Umbilical cord (tissue), 1 donor: ENCODE measurements at regions not wholly inside any gene's neighbourhood (a gene's known extent, or its start where the extent isn't known, plus 50 kb on each side); places are given as distances from the start of the nearest gene placed in this dataset.

ENCODE experiments used
- DNase-seq: peaks from one replicate; pipeline ENCODE4 v3.0.0-alpha.2; 2015; ENCODE audit warnings: low spot score

DNA sequence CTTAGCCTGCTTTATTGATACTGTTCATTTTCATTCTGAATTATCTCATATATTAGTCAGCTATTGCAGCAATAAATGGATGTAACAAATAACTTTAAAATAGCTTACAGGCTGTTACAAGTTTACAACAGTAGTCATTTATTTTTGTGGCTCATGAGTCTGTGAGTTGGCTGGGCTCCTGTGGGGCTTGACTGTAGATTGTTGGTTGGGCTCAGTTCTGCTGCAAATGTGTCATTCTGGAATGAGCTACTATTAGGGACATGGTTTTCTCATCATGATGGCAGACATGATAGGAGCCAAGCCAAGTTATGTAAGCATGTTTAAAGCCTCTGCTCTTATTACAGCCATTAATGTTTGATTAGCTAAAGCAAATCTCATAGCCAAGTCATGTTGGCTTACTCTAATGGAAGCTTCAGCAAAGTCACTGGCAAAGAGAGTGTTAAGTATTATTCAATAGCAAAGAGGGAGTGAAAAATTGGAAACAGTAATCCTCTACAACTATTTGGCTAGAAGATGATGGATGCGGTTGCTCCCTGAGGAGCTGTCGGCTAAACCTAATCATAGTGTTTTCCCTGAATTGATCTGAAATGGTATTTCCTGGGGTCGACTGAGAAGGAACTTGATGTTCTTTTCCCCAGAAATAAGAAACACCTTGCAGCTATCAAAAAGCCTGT lies 391.3 kb downstream of the TDRD3 start:
- DNase-seq, result no peak

DNA sequence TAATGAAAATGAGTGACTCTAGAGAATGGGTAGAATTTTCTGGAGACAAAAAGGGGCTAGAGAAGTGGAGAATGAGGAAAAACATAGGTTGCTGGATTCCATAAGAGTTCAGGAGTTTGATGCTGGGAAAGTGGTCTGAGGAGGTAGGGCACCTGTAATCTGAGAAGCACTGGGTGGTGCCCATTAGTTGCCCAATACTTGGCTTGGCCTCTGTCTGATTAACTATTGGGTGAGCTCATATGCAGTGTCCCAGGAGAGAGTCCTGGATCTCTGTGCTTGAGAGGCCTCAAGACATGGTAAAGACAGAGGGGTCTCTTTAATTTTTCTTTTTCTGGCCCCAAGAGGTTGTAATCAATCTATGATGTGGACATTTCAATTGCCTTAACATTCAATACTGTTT lies 390.1 kb downstream of the TDRD3 start:
- DNase-seq, result no peak

DNA sequence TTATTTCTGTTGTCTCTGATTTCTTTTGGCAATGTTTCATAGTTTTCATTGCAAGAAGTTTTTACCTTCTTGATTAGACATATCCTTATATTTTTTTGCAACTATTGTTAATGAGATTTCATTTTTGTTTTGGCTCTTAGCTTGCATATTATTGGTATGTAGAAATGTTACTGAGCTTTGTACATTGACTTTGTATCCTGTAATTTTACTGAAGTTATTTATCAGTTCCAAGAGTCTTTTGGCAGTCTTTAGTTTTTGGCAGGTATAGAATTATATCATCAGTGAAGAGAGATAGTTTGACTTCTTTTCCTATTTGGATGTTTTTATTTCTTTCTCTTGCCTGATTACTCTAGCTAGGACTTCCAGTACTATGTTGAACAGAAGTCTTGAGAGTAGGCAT lies 375.7 kb downstream of the TDRD3 start:
- DNase-seq, result no peak

DNA sequence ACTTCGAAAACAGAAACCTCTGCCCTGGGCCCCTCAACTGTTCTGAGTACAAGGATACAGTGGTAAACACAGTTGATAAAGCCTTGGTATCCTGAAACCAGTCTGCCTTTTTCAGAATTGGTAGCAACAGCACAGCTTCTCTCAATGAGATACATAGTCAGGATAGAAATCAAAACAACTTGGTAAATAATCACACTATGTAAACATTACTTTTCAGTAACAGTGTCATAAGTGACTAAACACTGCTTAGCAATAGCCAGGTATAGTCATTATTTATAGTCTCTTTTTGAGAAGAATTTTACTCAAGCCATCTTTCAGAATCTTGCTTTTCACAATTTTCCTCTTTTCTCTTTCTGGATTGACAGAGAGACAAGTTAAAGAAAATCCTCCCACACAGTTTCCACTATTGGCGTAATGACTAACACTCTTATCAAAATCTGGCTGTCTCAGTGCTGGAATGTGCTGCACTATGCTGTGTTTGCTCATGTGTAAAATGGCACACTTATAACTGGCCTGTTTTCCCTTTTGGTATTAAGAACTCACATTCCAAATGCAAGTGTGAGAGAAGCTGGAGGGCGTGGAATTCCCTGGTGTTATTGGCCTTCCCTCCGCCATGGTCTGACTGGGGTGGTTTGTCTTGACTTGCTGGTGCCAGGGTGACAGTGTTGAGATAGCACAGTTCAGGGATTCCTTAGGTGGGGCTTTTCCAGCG lies 368.8 kb downstream of the TDRD3 start:
- peak; percentile 85 for DNase-seq

DNA sequence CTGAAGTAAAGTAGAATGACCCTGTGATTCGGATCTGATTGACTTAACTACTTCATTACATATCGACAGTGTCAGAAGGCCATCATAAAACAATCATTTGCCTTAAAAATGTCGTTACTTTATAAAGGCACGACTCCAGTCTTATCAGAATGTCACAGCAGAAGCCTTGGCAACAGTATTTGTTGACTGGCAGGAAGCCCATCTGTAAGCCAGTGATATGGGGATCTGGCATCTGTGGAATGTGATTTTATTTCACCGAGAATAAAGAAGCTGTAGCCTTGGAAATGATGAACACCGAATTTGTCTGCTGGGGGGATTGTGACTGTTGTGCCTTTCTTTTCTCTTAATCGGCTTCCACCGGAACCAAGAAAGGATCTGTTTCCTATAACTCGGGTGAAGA lies 362.5 kb downstream of the TDRD3 start:
- DNase-seq, result peak; percentile 71

DNA sequence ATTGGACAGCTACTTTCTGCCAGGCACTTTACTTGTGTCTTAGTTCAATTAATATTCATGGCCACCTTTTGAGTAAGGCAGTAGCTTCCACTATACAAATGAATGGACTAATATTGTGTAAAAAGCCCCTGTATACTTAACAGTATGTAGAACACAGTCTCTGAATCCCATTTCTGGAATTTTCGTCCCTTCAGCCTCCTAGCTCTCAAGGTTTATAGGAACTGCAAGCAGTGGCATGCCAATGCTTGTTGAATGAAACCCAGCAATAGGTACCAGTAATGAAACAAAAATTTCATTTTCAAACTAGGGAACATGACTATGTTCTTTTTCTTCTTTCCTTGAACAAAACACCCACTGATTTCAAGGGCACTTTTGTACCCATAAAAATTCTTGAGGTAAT lies 361.6 kb downstream of the TDRD3 start:
- DNase-seq, result no peak

DNA sequence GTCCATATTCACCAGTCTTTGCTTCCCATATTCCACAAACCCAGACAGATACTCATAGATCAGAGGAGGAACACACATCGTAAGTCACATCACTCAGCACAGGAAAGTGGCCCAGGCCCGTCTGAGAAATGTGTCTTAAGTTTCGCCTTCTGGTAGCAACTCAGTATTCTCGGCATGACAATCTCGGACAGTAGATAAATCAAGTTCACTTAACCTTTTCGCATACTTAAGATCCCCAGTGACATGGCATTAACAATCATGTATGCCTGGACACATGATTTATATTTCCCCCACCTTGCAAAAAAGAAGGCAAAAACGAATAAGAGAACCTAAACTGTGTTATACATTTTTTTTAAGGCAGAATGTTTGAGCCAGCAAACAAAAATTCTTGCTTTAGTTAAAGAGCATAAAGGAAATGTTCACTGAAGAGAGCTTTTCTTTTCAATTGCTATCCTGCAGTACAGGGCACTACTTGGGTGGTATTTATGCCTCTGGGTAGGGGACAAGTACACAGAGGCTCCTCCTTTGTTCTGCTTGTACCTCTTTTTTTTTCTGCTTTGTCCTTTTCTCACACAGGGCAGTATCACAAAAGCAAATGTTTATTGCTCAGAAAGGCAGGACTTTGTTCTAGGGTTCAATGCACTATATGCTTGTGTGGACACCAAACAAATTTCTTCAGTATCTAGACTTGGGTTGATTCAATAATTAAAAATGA lies 360.6 kb downstream of the TDRD3 start:
- no peak for DNase-seq

DNA sequence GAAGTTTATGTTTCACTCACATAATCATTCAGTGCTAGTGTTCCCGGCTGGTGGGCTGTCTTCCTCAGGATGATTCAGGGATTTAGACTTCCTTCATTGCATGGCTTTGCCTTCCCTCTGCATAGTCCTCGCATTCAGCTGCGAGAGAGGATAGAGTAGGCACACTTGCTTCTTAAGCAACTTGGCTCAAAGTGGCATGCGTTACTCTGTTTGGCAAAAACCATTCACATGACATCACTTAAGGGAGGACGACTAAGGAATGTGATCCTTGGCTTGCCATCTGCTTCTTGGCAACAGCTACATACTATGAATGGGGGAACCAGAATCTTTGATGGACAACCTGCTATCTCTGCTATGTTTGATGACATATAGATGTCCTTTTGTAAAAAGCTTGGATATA lies 359.3 kb downstream of the TDRD3 start:
- peak; percentile 41 for DNase-seq

DNA sequence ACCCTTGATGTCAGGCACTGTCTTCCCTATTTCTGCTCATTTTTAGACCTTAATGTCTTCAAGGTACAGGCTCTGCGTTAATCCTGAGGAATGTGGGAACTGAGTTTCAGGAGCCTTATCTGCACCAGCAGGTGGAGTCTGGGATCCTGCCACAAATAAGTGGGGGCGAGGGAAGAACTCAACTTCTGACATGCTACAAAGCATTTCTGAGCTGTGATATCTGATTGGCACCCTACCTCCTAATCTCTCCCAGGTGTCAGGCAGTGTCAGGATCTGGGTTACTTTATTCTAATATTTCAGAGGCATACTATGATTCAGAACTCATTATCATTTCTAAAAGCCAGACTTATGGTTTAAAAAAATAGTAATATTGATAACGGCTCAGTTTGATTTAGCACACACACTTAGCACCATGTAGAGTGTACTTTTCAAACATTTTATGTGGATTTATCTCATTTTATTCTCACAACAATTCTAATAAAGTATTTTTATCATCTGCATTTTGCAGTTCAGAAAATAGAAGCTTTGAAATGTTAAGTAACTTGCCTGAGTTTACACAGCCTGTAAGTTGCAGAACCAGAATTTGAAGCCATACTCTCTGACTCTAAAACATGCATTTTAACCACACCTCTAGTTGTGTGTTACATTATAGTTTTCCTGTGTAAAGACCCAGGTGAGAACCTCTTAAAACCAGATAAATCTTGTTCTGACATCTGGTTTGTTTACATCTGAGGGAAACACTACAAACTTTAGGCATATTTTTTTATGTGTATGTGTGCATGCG lies 358.6 kb downstream of the TDRD3 start:
- no peak for DNase-seq

DNA sequence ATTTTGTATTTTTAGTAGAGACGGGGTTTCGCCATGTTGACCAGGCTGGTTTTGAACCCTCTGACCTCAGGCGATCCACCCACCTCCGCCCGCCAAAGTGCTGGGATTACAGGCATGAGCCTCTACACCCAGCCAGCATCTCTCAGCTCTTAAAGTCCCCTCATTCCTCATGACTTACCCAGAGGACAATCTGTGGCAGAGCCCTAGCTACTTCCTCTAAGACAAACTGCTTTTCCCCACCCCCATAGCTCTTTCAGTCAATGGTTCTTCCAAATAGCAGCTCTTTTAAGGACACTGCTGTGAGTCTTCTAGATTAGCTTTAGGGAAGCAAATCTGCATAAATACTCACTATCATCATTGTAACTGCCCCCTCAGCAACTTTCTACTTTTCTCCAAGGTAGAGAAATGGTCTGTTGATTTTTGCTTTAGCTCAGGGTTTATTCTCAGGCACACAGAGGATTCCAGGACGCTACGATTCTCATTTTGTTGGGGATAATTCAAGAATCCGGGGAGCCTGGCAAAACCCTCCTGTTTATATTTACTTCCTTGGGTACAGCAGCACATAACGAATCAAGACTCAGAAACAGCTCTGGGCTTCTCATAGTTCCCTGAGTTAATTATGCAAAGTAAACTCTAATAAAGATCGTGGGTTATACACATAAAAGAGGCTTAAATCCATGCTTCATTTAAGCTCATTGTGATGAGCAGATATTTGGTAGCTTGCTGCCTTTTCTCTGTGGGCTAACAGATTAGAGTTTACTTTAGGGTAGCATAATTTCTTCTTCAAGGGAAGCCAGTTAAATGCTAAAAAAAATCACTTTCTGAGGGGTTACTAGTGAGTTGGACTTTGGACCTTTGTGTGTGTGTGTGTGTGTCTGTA lies 357.4 kb downstream of the TDRD3 start:
- no peak for DNase-seq

DNA sequence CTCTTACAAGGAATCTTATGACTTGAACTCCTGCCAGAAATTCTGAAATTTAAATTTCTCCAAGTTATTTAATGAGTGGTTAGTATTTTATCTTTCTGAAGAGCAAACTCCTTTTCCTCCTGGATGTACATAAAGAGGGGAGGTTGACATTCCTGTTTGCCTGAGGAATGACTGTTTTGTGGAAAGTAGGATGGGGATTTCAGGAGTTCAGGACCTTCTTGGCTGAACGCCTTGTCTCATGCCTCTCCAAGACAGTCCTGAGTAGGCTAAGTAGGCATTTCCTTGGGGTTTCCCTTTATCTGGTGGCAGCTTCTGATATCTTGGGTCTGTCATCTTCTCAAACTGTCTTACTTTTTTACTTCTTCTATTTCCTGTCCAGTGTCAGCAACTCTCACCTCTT lies 356.6 kb downstream of the TDRD3 start:
- no peak for DNase-seq

DNA sequence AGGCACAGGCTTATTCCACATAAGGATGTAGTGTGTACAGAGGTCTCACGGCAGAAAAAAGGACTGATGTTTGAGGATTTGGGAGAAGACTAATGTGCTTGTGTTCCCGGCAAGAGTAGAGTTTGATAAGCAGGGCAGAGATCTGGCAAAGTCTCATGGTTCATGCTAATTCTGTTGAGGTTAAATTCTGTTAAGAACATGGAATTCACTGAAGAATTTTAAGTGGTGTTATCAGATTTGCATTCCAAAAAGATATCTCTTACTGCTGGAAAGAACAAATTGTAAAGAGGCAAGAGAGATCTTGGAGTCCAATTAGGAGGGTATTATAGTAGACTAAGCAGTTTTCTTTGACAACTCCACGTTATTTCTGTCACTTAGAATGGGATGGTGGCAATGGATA lies 348.3 kb downstream of the TDRD3 start:
- DNase-seq, result no peak

DNA sequence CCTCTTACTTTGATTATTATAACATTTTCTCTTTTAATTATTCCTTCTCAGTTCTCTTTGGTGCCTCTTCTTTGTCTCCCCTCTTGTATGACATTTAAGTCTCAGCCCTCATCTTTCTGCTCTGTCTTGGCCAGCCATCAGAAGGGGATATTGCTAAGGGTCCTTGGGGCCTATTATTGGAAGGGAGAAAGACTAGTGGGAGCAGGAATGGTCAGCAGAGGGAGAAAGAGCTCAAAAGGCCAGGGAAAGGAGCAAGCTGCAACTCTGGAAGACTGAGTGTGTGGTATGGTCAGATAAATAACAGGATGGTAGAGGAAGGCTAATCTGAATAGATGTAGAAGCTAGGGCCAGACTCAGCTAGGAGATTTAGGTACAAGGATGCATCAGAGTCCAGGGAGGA lies 336.9 kb downstream of the TDRD3 start:
- no peak for DNase-seq

DNA sequence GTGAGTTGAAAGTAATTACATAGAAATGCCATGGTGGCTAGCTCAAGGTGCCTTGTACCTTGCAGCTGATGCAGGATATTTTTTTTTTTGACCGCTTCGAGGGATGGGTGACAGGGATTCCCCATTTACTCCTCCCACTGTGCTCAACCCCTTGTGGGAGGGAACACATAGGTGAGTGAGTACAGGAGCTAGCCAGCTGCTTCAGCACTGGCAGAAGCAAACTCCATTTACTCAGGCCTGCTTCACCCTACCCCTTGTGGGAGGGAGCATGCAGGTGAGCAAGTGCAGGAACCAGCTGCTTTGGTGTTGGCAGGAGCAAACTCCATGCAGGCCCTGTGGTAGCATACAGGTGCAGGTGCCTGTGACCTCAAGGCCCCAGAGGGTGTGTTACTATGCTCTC lies 330.1 kb downstream of the TDRD3 start:
- no peak for DNase-seq

DNA sequence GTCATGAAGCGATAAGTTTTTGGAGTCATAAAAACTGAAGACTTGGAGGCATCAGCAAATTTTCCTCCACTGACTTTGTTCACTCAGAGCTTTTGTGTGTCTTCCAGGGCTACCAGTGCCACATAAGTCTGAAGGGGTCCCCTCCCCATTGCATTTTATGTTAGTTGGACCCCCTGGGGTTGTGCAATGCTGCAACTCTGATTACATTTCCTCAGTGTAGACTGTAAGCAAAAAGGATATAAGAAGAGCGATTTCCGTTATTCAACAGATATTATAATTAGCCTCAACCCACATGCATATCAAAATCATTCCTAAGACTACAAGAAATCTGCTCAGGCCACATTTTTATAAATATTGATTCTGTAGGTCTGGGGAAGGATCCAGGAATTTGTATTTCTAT lies 324.0 kb downstream of the TDRD3 start:
- no peak for DNase-seq

DNA sequence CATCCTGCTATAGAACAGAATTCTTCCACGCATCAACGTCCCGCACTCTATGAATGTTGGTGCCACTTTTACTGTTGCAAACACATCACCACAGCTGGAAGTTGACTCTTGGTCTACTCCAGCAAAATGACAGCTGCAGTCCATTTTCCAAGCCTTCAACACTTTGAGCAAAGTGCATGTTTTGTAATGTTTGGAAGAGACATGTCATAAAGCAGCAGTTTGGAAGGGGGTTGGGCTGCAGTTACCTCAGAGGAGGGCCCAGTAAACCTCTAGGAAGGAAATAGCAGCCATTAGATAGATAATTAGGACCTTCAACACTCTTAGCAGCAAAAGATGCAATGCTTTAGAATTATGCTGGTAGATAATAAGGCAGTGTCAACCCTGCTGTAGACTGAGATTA lies 323.6 kb downstream of the TDRD3 start:
- no peak for DNase-seq

DNA sequence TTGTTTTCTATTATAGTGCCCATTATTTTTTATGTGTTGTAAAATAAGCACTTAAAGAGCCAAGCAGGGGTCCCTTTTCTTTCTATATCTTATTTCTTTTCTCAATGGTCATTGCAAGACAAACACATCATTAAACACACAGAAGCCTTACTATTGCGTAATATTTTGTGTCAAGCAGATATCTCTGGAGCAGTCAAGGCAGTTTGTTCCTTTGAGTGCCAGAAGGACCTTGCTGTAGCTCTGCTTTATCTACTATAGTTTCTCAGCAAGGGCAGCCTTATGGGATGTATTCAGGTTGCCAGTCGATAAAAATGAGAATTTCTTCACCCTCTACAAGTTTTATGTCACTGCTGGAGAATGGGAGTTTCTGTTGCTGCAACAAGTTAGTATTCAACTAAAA lies 319.3 kb downstream of the TDRD3 start:
- no peak for DNase-seq

DNA sequence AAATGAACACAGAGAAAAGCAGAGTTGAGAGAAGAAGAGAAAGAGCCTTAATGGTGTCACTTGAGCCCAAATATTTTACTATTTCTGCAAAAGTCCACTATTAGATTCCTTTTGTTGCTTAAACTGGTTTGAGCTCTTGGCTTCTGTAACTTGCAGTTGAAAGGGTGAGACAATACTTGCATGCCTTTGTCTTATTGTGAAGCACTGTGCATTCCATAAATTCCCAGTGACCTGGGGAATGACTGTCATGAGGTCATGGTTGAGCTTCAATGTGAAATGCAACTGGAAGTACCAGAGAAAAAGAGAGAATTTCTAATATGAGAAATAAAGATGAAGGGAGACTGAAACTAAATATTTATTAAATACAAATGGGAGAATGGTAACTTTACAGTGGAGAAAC lies 310.9 kb downstream of the TDRD3 start:
- DNase-seq, result no peak

DNA sequence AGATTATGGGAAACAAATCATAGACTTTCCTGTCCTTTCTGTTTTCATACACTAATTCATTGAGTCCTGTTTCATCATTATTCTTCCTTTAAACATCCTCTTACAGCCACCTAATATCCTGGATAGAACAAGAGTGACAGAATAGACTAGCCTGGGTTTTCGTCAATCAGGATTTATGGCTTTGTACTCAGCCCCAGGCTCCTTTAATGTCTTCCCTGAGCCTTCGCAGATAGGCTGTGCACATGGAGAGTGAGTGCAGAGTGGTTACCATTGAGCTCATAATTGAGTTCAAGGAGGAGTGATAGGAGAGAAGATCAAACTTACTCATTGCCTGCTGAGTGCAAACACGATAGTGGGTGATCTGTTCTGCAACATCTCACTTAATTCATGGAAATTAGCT lies 304.9 kb downstream of the TDRD3 start:
- peak; percentile 43 for DNase-seq

DNA sequence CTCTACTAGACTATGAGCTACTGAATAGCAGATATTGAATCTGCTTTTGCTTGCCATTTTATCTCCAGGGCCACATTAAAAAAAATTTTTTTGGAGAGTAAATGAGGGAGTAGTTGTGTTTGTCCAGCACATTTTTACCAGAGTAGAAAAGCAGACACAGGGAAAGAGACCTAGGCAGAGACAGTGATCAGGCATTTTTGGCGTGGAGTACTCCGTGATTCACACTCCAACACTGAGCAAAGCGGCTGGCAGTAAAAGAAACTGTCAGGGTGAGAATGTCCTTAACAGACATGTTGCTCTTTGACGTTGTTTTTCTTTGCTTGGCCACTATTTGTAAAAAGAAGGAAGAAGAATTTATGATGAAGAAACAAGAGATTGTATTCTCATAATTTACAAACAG lies 304.0 kb downstream of the TDRD3 start:
- no peak for DNase-seq

DNA sequence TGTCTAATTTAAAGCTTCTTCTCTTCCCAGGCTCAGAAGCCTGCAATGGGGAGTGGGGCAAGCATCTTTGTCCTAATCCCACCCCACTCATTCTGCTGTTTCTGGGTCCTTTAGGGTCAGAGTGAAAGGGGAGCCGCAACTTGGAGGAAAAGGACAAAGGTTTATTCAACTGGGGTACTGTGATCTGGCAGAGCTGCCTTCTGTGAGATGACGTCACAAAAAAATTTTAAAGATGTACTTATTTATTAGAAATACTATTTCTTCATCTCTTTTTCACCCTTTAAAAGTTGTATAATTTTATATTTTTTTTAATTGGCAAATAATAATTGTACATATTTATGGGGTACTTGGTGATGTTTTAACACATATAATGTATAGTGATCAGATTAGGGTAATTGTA lies 302.6 kb downstream of the TDRD3 start:
- no peak for DNase-seq
